NT2/D1 (cell line): ENCODE measurements at regions not wholly inside any gene's neighbourhood (a gene's known extent, or its start where the extent isn't known, plus 50 kb on each side); places are given as distances from the start of the nearest gene placed in this dataset.

Experiments used
- DNase-seq: peaks from one replicate; pipeline ENCODE4 v3.0.0-alpha.2; 2011; ENCODE audit warnings: low read depth, low spot score
- H3K27me3 ChIP-seq: 2 replicates; pipeline ENCODE4 v1.6.0; 2011; ENCODE audit warnings: mild to moderate bottlenecking; ENCODE audit not compliant: insufficient read length, insufficient read depth
- H3K36me3 ChIP-seq: 2 replicates; pipeline ENCODE4 v1.6.1; 2011; ENCODE audit warnings: mild to moderate bottlenecking, low read length, mixed read lengths; ENCODE audit not compliant: insufficient read depth, insufficient read length
- H3K4me1 ChIP-seq: 2 replicates; pipeline ENCODE4 v1.5.1; 2011; ENCODE audit not compliant: insufficient read depth, insufficient read length
- H3K4me3 ChIP-seq: 2 replicates; pipeline ENCODE4 v1.5.1; 2011; ENCODE audit warnings: low read depth; ENCODE audit not compliant: insufficient read length
- H3K9ac ChIP-seq: 2 replicates; pipeline ENCODE4 v1.6.0; 2011; ENCODE audit warnings: low read depth; ENCODE audit not compliant: insufficient read length
- H3K9me3 ChIP-seq: 2 replicates; pipeline ENCODE4 v1.5.1; 2011; ENCODE audit warnings: mild to moderate bottlenecking, low read length; ENCODE audit not compliant: insufficient read depth
- SUZ12 ChIP-seq: IDR thresholded peaks from 2 replicates; pipeline ENCODE4 v1.6.1; 2011; ENCODE audit not compliant: insufficient read length, insufficient read depth; ENCODE audit errors: extremely low read depth
- YY1 ChIP-seq: IDR thresholded peaks from 2 replicates; pipeline ENCODE4 v1.6.1; 2011; ENCODE audit not compliant: insufficient read length, insufficient read depth
- ZNF274 ChIP-seq: IDR thresholded peaks from 2 replicates; pipeline ENCODE4 v1.6.1; 2011; ENCODE audit warnings: mild to moderate bottlenecking, low read depth, low read length

GRCh38 chr10:104520653-104521052 is 120.4 kb upstream of the SORCS3 start:
- no peak for TF ChIP-seq YY1
- TF ChIP-seq ZNF274 = no peak
- TF ChIP-seq SUZ12 = no peak
- H3K36me3 ChIP-seq = no peaks in the 10 kb centered on the region
- no peaks in the 10 kb centered on the region for H3K4me1 ChIP-seq
- DNase-seq = no peak
- no peak overlapping the region for H3K9ac ChIP-seq
- H3K4me3 ChIP-seq = no peak overlapping the region
- no peaks in the 10 kb centered on the region for H3K9me3 ChIP-seq
- H3K27me3 ChIP-seq = no peaks in the 10 kb centered on the region

- DNase-seq = no peak
- H3K27me3 ChIP-seq = no peaks in the 10 kb centered on the region
- H3K9ac ChIP-seq = no peak overlapping the region
- H3K9me3 ChIP-seq = no peaks in the 10 kb centered on the region
- TF ChIP-seq YY1 = no peak
- no peak for TF ChIP-seq ZNF274
- TF ChIP-seq SUZ12 = no peak
- H3K4me3 ChIP-seq = no peak overlapping the region
- no peaks in the 10 kb centered on the region for H3K4me1 ChIP-seq
- no peaks in the 10 kb centered on the region for H3K36me3 ChIP-seq
These were observed 119.0 kb upstream of the SORCS3 start for GRCh38 chr10:104521901-104522694.

GRCh38 chr10:104526188-104526587 is 114.9 kb upstream of the SORCS3 start:
- no peak overlapping the region for H3K4me3 ChIP-seq
- TF ChIP-seq SUZ12 (no peak), YY1 (no peak), ZNF274 (no peak)
- no peak overlapping the region for H3K9ac ChIP-seq
- no peaks in the 10 kb centered on the region for H3K4me1 ChIP-seq
- no peak for DNase-seq
- H3K36me3 ChIP-seq = no peaks in the 10 kb centered on the region
- no peaks in the 10 kb centered on the region for H3K27me3 ChIP-seq
- no peaks in the 10 kb centered on the region for H3K9me3 ChIP-seq

GRCh38 chr10:104527013-104527412 is 114.1 kb upstream of the SORCS3 start:
- H3K4me1 ChIP-seq = no peaks in the 10 kb centered on the region
- H3K4me3 ChIP-seq = no peak overlapping the region
- TF ChIP-seq ZNF274 = no peak
- H3K9me3 ChIP-seq = no peaks in the 10 kb centered on the region
- no peak for DNase-seq
- no peaks in the 10 kb centered on the region for H3K27me3 ChIP-seq
- no peak overlapping the region for H3K9ac ChIP-seq
- H3K36me3 ChIP-seq = no peaks in the 10 kb centered on the region

- no peaks in the 10 kb centered on the region for H3K36me3 ChIP-seq
- H3K4me3 ChIP-seq = no peak overlapping the region
- no peaks in the 10 kb centered on the region for H3K4me1 ChIP-seq
These were observed 100.9 kb upstream of the SORCS3 start for GRCh38 chr10:104540181-104540580.

GRCh38 chr10:104541820-104542219 is 99.3 kb upstream of the SORCS3 start:
- Histone ChIP-seq H3K27me3 (no peaks in the 10 kb centered on the region), H3K36me3 (no peaks in the 10 kb centered on the region), H3K9me3 (no peaks in the 10 kb centered on the region), H3K4me3 (no peak overlapping the region), H3K9ac (no peak overlapping the region), H3K4me1 (no peaks in the 10 kb centered on the region)
- no peak for TF ChIP-seq YY1
- no peak for TF ChIP-seq SUZ12
- no peak for TF ChIP-seq ZNF274
- no peak for DNase-seq

More at GRCh38 chr10:104540181-104540580, 100.9 kb upstream of the SORCS3 start:
- no peak overlapping the region for H3K9ac ChIP-seq
- TF ChIP-seq YY1 = no peak
- no peak for TF ChIP-seq SUZ12
- TF ChIP-seq ZNF274 = no peak
- no peaks in the 10 kb centered on the region for H3K27me3 ChIP-seq
- no peak for DNase-seq
- no peaks in the 10 kb centered on the region for H3K9me3 ChIP-seq

- H3K4me1 ChIP-seq = no peaks in the 10 kb centered on the region
- no peak for DNase-seq
These were observed 94.8 kb upstream of the SORCS3 start for GRCh38 chr10:104546336-104546735.

GRCh38 chr10:104546756-104547155 is 94.3 kb upstream of the SORCS3 start:
- no peak overlapping the region for H3K4me3 ChIP-seq
- TF ChIP-seq YY1 = no peak
- TF ChIP-seq SUZ12 = no peak
- TF ChIP-seq ZNF274 = no peak

More at GRCh38 chr10:104546336-104546735, 94.8 kb upstream of the SORCS3 start:
- TF ChIP-seq SUZ12 = no peak
- no peak for TF ChIP-seq YY1
- TF ChIP-seq ZNF274 = no peak
- Histone ChIP-seq H3K9me3 (no peaks in the 10 kb centered on the region), H3K36me3 (no peaks in the 10 kb centered on the region), H3K4me3 (no peak overlapping the region), H3K27me3 (no peaks in the 10 kb centered on the region), H3K9ac (no peak overlapping the region)

More at GRCh38 chr10:104546756-104547155, 94.3 kb upstream of the SORCS3 start:
- H3K9ac ChIP-seq = no peak overlapping the region
- H3K4me1 ChIP-seq = no peaks in the 10 kb centered on the region
- H3K36me3 ChIP-seq = no peaks in the 10 kb centered on the region
- no peaks in the 10 kb centered on the region for H3K9me3 ChIP-seq
- no peaks in the 10 kb centered on the region for H3K27me3 ChIP-seq
- DNase-seq = no peak
